ENCODE measurements at regions not wholly inside any gene's neighbourhood (a gene's known extent, or its start where the extent isn't known, plus 50 kb on each side); places are given as distances from the start of the nearest gene placed in this dataset.

DNA sequence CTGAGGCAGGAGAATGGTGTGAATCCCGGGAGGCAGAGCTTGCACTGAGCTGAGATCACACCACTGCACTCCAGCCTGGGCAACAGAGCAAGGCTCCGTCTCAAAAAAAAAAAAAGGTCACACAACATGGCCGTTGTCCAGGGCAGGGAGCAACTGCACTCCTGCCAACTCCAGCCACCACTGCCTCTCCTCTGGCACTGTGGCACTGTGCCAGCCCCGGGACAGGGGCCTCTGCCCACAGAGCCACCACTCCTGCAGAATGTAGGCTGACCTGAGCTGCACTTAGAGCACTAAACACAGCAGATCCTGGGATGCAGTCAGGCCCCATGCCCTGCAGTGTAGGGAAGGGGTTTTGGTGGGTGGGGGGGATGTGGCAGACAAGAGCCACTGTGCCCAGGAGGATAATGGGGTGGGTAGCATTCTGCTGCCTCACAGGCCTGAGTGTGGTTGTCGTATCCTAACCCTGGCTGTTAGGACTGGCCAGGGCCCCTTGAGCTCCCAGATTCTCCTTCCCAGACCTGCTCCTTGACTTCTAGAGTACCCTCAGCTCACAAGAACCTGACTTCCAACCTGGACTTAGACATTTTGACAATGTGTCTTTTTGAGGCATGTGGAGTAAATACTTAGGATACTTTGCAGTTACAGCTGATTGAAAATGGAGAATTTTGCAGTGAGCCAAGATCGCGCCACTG, 69.4 kb upstream of the SH3RF3 start:
- no peak overlapping the region for H3K4me3 ChIP-seq
- intact Hi-C loops (cut with DNase I): no loop called here
- H3K36me3 ChIP-seq: no peaks in the 10 kb centered on the region
- TF ChIP-seq, protein P1, sequence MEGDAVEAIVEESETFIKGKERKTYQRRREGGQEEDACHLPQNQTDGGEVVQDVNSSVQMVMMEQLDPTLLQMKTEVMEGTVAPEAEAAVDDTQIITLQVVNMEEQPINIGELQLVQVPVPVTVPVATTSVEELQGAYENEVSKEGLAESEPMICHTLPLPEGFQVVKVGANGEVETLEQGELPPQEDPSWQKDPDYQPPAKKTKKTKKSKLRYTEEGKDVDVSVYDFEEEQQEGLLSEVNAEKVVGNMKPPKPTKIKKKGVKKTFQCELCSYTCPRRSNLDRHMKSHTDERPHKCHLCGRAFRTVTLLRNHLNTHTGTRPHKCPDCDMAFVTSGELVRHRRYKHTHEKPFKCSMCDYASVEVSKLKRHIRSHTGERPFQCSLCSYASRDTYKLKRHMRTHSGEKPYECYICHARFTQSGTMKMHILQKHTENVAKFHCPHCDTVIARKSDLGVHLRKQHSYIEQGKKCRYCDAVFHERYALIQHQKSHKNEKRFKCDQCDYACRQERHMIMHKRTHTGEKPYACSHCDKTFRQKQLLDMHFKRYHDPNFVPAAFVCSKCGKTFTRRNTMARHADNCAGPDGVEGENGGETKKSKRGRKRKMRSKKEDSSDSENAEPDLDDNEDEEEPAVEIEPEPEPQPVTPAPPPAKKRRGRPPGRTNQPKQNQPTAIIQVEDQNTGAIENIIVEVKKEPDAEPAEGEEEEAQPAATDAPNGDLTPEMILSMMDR (IDR thresholded peaks at IDR 0.05): no peak
- ATAC-seq: no peak
- H3K27me3 ChIP-seq: no peaks in the 10 kb centered on the region
- no peaks in the 10 kb centered on the region for H3K9me3 ChIP-seq
- H3K4me1 ChIP-seq: no peaks in the 10 kb centered on the region
- H3K27ac ChIP-seq: no peak overlapping the region
- WGBS, 2 donors: 50 to 57% methylated on average over 7 of the region's 7 CpGs
- no peak for FAIRE-seq
- peak in 1 of 6 donors; percentile 33 for DNase-seq

DNA sequence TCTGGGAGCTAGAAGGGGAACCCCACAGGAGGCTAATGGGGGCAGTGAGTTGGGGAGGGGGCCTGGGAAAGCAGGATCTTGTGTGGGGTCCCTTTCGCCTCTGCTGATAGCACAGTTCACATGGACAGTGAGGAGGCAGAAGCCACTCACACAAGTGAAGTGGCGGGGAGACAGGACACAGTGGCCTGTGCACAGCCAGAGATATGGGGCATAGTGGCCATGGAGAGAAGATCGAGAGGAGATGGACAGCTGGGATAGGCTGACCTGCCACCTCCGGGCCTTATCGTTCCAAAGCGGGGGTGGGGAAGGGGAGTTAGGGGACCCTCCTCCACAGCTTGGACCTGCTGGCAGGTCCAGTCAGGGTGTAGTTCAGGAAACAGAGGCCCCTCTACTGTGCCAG, 69.8 kb upstream of the EDAR start:
- intact Hi-C loops (cut with DNase I): no loop called here
- Histone ChIP-seq H3K4me1 (no peaks in the 10 kb centered on the region), H3K36me3 (no peaks in the 10 kb centered on the region), H3K27me3 (no peaks in the 10 kb centered on the region), H3K9me3 (no peaks in the 10 kb centered on the region), H3K27ac (no peak overlapping the region), H3K4me3 (no peak overlapping the region)
- TF ChIP-seq, protein P1 (IDR thresholded peaks at IDR 0.05): no peak
- DNase-seq (no peak), ATAC-seq (no peak), FAIRE-seq (no peak)
- 89 to 91% methylated on average over 6 of the region's 6 CpGs for WGBS, 2 donors

DNA sequence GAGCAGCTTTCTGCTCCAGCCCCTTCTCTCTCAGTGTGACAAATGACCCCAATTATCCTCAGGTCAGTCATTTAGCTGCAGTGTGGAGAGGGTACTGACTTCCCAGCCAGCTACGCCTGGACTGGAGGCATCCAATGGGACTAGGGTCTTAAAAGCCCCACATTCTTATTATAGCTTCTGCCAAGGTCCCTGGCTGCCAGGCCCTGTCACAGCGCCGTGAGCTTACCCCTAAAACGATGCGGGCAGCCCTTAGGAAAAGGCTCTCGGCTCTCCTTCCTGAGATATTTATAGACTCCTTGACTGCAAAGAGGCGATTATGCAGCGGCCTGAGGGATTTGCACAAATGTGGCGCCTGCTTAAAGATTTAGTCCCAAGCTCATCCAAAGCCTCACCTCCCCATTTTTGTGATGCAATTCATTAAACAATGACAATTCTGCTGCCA, 69.2 kb upstream of the EDAR start:
- intact Hi-C loops (cut with DNase I): no loop called here
- no peak overlapping the region for H3K4me3 ChIP-seq
- FAIRE-seq: no peak
- no peak for ATAC-seq
- no peaks in the 10 kb centered on the region for H3K4me1 ChIP-seq
- TF ChIP-seq, protein P1 (IDR thresholded peaks at IDR 0.05): no peak
- H3K36me3 ChIP-seq: no peaks in the 10 kb centered on the region
- no peak overlapping the region for H3K27ac ChIP-seq
- 63 to 69% methylated on average over 9 of the region's 9 CpGs for WGBS, 2 donors
- no peak for DNase-seq
- H3K9me3 ChIP-seq: no peaks in the 10 kb centered on the region
- no peaks in the 10 kb centered on the region for H3K27me3 ChIP-seq

DNA sequence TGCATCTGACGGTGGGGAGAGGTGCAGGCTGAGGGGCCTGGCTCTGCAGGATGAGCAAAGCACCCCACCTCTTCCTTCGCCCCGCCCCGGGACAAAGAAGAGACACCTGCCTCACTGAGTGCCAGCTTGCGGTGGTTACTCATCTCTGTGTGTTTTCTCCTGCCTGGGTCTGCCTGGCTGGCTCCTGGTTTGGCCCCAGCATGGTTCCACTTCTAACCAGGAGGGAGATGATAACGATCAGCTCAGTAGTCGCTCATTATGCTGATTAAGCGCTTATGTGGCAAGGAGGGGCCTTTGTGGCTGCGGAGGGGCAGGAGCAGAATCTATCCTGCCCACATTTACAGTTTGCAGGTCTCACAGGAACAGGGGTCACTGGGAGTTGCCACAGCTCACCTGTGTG, 68.7 kb upstream of the EDAR start:
- 76 to 77% methylated on average over 9 of the region's 9 CpGs for WGBS, 2 donors
- H3K4me1 ChIP-seq: no peaks in the 10 kb centered on the region
- DNase-seq: no peak
- H3K36me3 ChIP-seq: no peaks in the 10 kb centered on the region
- H3K27ac ChIP-seq: no peak overlapping the region
- H3K9me3 ChIP-seq: no peaks in the 10 kb centered on the region
- H3K27me3 ChIP-seq: no peaks in the 10 kb centered on the region
- TF ChIP-seq, protein P1 (IDR thresholded peaks at IDR 0.05): no peak
- intact Hi-C loops (cut with DNase I): no loop called here
- H3K4me3 ChIP-seq: no peak overlapping the region
- ATAC-seq: no peak
- FAIRE-seq: no peak

DNA sequence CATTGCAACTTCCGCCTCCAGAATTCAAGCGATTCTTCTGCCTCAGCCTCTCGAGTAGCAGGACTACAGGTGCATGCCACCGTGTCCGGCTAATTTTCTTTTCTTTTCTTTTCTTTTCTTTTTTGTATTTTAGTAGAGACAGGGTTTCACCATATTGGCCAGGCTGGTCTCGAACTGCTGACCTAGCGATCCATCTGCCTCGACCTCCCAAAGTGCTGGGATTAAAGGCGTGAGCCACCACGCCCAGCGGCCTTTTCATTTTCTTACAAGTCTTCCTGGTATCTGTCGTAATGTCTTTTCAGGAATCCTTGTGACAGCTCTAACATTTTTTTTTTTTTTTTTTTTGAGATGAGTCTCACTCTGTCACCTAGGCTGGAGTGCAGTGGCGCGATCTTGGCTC, 66.4 kb upstream of the EDAR start:
- no peak overlapping the region for H3K27ac ChIP-seq
- FAIRE-seq (no peak), DNase-seq (no peak), ATAC-seq (no peak)
- H3K27me3 ChIP-seq: no peaks in the 10 kb centered on the region
- 83 to 86% methylated on average over 14 of the region's 14 CpGs for whole genome bisulfite sequencing, 2 donors
- TF ChIP-seq, protein P1 (IDR thresholded peaks at IDR 0.05): no peak
- H3K9me3 ChIP-seq: no peaks in the 10 kb centered on the region
- intact Hi-C loops (cut with DNase I): no loop called here
- no peaks in the 10 kb centered on the region for H3K4me1 ChIP-seq
- no peak overlapping the region for H3K4me3 ChIP-seq
- no peaks in the 10 kb centered on the region for H3K36me3 ChIP-seq

All from pancreas (tissue), 10 donors.